ENCODE measurements at regions not wholly inside any gene's neighbourhood (a gene's known extent, or its start where the extent isn't known, plus 50 kb on each side); places are given as distances from the start of the nearest gene placed in this dataset.
"Not testable (repeated sequence)": the region's sequence is repeated elsewhere in the genome, so short reads cannot be mapped to it uniquely, and the experiment has no call there.

GRCh38 chr13:18710673-18711072 lies 471.0 kb downstream of the TUBA3C start:
- not testable (repeated sequence) for TF ChIP-seq CTCF (IDR thresholded peaks at IDR 0.05 in 8 of 11, conservative IDR thresholded peaks at IDR 0.05 in 3 of 11); POLR2A (IDR thresholded peaks at IDR 0.05)
